ENCODE measurements at regions not wholly inside any gene's neighbourhood (a gene's known extent, or its start where the extent isn't known, plus 50 kb on each side); places are given as distances from the start of the nearest gene placed in this dataset.
A peak's percentile ranks its signal among the peaks of the same experiment; 100 is the strongest.

- Histone ChIP-seq H3K9me3 (replicated peaks in 1 of 3) (no peaks in the 10 kb centered on the region), H3K27ac (no peak overlapping the region), H3K4me3 (no peak overlapping the region), H3K36me3 (replicated peaks in 1 of 2) (no peaks in the 10 kb centered on the region), H3K4me1 (replicated peaks in 1 of 2) (no peaks in the 10 kb centered on the region), H3K27me3 (no peaks in the 10 kb centered on the region)
- DNase-seq = no peak
- intact Hi-C loops (cut with DNase I) = no loop called here
- TF ChIP-seq CTCF (IDR thresholded peaks at IDR 0.05) = no peak
- no peak for TF ChIP-seq POLR2A (IDR thresholded peaks at IDR 0.05)
- WGBS, 4 donors = 82 to 91% (median 90%) methylated on average over 1 of the region's 1 CpG
Measured at GRCh38 chr7:86916277-86916825, 143.1 kb downstream of the ELAPOR2 start.

- intact Hi-C loops (cut with DNase I) = no loop called here
- WGBS, 4 donors = 36 to 50% (median 40%) methylated on average over 1 of the region's 1 CpG
Measured at GRCh38 chr7:86914551-86914950, 144.9 kb downstream of the ELAPOR2 start.

More at GRCh38 chr7:86914551-86914950, 144.9 kb downstream of the ELAPOR2 start:
- TF ChIP-seq POLR2A (IDR thresholded peaks at IDR 0.05) = no peak
- peak; percentile 26 to 47 (median 37) for TF ChIP-seq CTCF (IDR thresholded peaks at IDR 0.05)
- H3K4me3 ChIP-seq = no peak overlapping the region
- H3K27me3 ChIP-seq = no peaks in the 10 kb centered on the region
- H3K4me1 ChIP-seq (replicated peaks in 1 of 2) = no peaks in the 10 kb centered on the region
- DNase-seq = no peak
- no peaks in the 10 kb centered on the region for H3K9me3 ChIP-seq (replicated peaks in 1 of 3)
- H3K27ac ChIP-seq = no peak overlapping the region
- no peaks in the 10 kb centered on the region for H3K36me3 ChIP-seq (replicated peaks in 1 of 2)

Measured in adrenal gland (tissue), 9 donors.